Fibroblast of upper back skin (primary cell): ENCODE measurements at regions not wholly inside any gene's neighbourhood (a gene's known extent, or its start where the extent isn't known, plus 50 kb on each side); places are given as distances from the start of the nearest gene placed in this dataset.
A peak's percentile ranks its signal among the peaks of the same experiment; 100 is the strongest.

Experiments
- DNase-seq: peaks from one replicate; pipeline ENCODE4 v3.0.0-alpha.2; 2013

DNA sequence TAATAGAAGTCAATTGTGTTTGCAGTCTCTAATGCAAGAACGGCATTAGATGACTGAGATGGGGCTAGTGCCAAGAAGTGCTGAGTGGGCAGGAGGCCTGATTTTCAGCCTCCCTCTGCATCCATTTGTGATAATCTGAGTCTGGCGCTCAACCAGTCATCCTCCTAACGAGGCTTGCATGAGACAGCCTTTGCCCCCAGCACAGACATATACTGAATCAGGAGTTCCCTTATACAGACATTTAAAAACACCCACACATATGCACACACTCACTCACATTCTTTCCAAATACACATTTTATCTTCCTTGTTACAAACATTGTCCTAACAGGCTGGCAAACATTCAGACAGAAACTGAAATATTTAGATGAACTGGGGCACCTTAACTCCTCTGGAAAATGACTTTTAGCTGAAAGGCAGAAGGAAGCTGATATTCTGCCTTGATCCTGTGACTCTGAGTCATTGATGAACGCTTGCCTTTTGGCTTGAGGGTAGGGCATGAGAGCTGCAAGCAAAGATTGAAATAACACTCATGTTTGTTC is 562.3 kb downstream of the DHX35 start:
- peak; percentile 20 for DNase-seq

- DNase-seq: no peak
Measured at GRCh38 chr20:39523405-39523804, 561.3 kb downstream of the DHX35 start.

- peak; percentile 47 for DNase-seq
Measured at GRCh38 chr20:39518654-39519053, 556.5 kb downstream of the DHX35 start.

GRCh38 chr20:39516964-39517363 is 554.8 kb downstream of the DHX35 start:
- DNase-seq: no peak

DNA sequence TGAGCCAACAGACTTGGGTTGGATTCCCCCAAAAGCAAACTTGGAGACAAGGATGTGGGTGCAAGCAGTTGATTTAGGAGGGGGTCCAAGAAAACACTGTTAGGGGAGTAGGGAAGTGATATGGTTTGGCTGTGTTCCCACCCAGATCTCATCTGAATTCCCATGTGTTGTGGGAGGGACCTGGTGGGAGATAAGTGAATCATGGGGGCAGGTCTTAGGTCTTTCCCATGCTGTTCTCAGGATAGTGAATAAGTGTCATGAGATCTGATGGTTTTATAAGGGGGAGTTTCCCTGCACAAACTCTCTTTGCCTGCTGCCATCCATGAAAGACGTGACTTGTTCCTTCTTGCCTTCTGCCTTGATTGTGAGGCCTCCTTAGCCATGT is 542.6 kb downstream of the DHX35 start:
- peak; percentile 33 for DNase-seq

GRCh38 chr20:39503902-39504709 is 542.0 kb downstream of the DHX35 start:
- peak; percentile 54 for DNase-seq

GRCh38 chr20:39492223-39492797 is 530.2 kb downstream of the DHX35 start:
- no peak for DNase-seq

- no peak for DNase-seq
Measured at GRCh38 chr20:39491711-39492110, 529.6 kb downstream of the DHX35 start.

- DNase-seq: no peak
Measured at GRCh38 chr20:39489986-39490560, 527.9 kb downstream of the DHX35 start.

DNA sequence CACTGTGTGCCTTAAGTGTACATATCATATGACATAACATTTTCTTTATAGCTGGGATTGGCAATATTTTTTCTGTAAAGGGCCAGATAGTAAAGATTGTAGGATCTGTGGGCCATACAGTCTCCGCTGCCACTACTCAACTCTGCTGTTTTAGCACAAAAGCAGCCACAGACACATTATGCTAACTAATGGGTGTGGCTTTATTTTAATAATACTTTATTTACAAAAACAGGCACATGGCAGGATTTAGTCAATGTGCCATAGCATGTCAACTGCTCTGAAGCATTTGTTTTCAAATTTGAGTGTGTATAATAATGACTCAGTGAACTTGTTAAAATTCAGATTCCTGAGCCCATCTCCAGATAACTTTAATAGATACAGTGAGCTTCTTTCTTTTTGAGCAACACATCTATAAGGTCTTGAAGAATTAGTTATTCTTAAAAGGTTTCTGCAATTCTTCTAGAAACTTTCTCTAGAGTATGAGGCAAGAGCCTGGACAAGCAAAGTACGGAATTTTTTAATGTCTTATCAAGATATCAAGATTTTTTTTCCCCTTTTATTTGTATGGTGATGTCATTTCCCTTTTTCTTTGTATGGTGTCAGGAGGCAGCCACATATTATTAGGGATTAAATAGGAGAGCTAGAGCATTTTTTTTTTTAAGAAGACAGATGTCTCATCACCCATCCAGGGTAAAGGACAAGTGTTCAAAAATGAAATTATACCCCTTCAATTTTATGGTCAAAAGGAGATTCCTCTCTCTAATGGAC is 518.3 kb downstream of the DHX35 start:
- no peak for DNase-seq

DNA sequence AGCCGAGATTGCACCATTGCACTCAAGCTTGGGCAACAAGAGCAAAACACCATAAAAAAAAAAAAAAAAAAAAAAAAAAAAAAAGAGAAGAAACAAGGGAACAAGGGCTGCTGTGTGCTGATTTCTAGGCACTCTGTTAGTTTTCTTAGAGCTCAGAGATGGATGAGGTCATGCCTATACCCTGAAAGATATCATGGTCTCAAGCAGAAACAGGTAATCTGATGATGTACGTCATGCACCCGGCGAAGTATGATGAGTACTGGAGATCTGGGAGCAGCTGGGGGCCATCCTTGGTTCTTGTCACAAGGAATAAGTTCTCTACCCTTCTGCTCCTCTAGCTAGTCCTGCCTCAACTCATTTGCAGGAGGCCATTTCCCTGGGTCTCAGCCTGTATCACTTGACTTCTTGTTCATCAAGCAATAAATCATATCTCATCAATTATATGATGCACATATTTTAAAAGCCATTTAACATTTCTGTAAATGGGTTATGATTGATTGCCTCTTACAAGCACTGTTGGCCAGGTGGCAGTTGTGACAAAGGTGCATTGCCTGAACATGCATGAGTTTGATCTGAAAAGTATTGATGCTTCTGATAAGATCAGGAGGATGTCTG is 517.2 kb downstream of the DHX35 start:
- DNase-seq: no peak

DNA sequence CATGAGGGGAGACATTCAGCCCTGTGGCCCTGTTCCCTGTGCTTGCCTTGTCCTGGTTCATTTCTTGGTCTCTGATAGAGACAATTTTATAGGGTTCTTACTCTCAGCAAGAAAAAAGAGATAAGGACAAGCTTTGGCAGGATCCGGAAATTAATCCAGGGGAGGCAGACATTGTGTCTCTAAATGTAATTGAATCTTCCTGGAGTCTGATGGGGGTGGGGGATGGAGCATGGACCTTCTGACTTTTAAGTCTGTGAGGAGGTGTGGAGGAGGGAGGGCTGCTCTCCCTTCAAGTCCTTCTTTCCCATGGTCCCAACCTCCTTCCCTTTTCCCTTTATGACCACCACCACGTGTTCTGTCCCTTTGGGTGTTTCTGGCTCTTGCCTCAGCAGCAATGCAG is 512.7 kb downstream of the DHX35 start:
- DNase-seq: no peak

DNA sequence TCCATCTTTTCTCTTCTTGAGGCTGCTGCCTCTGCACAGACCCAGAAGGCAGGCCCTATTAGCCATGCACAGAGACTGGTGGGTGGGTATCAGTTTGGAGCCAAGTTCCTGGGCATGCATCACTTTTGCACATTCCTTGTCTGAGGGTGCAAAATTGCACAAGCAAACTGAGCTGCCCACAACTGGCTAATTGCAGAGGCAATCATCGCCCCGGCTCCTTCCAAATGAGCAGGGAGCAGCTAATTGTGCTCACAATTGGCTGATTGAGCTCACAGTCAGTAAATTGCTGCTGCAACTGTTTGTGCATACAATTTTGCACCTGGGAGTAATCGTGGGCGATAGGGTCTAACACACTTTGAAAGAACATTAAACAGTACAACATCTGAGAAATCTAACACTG is 511.4 kb downstream of the DHX35 start:
- DNase-seq: no peak

DNA sequence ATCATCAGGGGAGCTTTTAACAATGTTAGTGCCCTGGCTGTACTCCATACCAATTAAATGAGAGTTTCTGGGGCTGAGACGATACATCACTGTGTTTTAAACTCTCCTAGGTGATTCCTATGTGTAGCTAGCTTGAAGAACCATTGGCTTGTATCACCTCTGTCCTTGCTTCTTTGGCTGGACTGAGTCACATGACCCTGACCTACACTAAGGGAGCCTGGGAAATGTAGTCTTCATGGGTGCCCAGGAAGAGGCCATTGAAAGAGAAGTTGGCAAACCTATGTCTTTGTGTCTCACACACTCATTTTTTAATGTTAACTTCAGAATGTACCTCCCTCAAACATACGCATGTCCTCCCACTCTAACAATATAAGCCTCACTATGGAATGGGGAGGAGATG is 506.6 kb downstream of the DHX35 start:
- no peak for DNase-seq

- no peak for DNase-seq
Measured at GRCh38 chr20:39464238-39464637, 502.1 kb downstream of the DHX35 start.

DNA sequence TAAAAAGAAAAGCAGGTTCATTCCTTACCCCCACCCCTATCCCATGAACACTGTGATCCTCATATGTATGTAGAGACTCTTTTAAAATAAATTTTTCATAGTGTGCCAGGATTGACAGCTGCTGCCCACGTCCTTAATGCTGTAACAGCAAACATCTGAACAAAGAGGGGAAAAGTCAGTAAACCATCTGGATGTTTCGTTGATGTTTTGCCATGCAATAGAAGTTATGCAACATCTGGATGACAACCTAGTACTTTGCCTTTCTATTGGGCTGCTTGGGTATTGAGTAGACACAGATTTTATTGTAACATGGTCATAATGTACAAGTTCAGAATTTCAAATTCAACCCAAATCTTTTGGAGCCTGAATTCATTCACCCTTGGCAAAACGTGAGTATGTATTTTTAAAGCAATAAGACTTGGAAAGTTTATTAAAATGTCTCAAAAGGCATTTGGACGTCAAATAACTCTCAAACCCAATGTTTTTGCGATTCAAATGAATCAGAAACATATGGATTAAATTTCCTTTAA is 500.3 kb downstream of the DHX35 start:
- DNase-seq: no peak

GRCh38 chr20:39458452-39458851 is 496.3 kb downstream of the DHX35 start:
- no peak for DNase-seq

DNA sequence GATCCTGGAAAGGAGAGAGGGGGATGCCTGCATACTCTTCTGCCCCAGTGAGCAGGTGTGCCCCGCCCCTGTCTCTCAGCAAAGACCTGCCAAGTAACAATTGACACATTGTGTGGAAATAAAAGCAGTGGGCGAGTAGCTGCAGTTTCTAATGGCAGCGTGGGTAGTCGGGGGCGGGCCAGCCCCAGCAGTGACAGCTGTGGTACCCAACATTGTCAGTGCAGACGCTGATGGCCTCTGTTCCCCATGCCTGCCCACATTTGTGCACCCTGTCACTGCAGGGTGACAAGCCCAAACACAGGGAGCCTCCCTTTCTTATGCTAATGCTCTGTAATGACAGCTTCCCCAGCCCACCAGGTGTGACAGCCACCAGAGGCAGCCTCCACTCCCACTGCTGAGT is 491.7 kb downstream of the DHX35 start:
- DNase-seq: no peak

DNA sequence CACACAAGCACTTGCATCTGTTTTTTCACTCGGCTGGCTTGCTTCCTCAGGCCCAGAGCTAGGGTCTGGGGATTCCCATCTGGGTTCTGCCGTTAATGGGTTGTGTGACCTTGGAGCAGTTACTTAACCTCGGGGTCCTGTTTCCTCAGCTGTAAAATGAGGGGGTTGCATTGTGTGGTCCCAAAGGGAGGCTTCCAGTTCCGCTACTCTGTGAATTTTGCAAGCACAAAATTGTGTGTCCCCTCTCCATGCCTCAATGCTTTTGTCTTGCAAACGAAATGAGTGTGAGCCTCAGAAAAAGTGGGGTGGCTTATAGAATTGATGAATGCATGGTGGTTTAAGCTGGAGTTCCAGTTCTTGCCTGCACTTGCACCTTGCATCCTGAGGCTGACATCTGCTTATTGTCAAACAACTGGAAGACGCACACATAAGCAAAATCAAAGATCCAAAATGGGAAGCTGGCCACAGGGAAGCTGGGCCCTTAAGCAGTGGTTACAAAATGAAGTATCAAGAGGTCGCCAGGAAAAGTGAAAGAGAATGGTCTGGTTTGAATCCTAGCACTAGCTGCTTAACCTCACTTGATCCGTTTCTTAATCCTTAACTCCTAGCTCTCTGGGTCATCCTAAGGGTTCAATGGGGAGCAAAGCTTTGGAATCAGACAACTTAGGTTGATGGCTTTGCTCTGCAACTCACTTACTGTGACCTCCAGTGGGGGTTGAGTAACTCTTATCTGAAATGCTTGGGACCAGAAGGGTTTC is 490.6 kb downstream of the DHX35 start:
- no peak for DNase-seq

GRCh38 chr20:39451386-39451785 is 489.2 kb downstream of the DHX35 start:
- no peak for DNase-seq

DNA sequence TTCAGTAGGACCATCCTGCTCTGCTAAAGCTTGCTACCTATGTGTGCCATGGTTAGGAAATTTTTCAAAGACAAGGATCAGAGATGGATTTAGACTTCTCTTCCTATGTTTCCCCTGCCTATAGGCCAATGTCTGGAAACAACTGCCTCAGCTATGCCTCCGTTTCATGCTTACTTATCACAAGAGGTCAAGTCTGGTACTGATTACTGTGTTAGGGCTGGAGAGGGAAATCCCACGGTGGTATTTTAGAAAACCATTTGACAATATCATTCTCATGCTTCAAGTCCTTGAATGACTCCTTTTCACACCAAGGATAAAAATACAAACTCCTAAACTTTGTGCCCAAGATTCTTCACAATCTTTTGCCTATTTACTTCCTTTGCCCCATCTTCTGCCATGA is 484.3 kb downstream of the DHX35 start:
- DNase-seq: no peak

- no peak for DNase-seq
Measured at GRCh38 chr20:39445095-39445494, 483.0 kb downstream of the DHX35 start.
